Lung (tissue), 12 donors: ENCODE measurements at regions not wholly inside any gene's neighbourhood (a gene's known extent, or its start where the extent isn't known, plus 50 kb on each side); places are given as distances from the start of the nearest gene placed in this dataset. TPM values are rescaled to one million over a fixed set of nuclear protein-coding genes. Genes with fewer than 3 reads are reported as not detected.

Experiments
- ATAC-seq: fragments of 200-7000 bp; cut with Tn5 transposase; one replicate; pipeline ENCODE4 v1.9.1; 2020; ENCODE audit warnings: moderate number of reproducible peaks; ENCODE audit not compliant: insufficient read depth, low FRiP score
- DNase-seq, 3 donors: peaks; one replicate each; pipeline ENCODE4 v3.0.0-alpha.2; 2013 to 2017
- H3K27ac ChIP-seq, 2 donors: one replicate each; pipeline ENCODE4 v1.5.1; 2013; ENCODE audit warnings: mild to moderate bottlenecking in 2 of 2, moderate library complexity in 2 of 2, control low read depth in 1 of 2, inconsistent platforms in 1 of 2, low read depth in 1 of 2, low read length in 1 of 2
- H3K27me3 ChIP-seq, 3 donors: one replicate each; pipeline ENCODE4 v1.5.1; 2013; ENCODE audit warnings: low read length in 2 of 3; ENCODE audit not compliant: control insufficient read depth in 3 of 3, insufficient read depth in 3 of 3
- H3K36me3 ChIP-seq, 4 donors: one replicate each; pipeline ENCODE4 v1.5.1; 2013; ENCODE audit warnings: low read length in 4 of 4, mild to moderate bottlenecking in 1 of 4, moderate library complexity in 1 of 4; ENCODE audit not compliant: control insufficient read depth in 4 of 4, insufficient read depth in 4 of 4
- H3K4me1 ChIP-seq, 5 donors: one replicate each; pipeline ENCODE4 v1.5.1; 2013; ENCODE audit warnings: low read length in 5 of 5, mild to moderate bottlenecking in 2 of 5, moderate library complexity in 1 of 5; ENCODE audit not compliant: control insufficient read depth in 5 of 5, insufficient read depth in 5 of 5
- H3K4me3 ChIP-seq: one replicate; pipeline ENCODE4 v1.5.1; 2013; ENCODE audit warnings: mild to moderate bottlenecking, control low read depth, moderate library complexity
- H3K9ac ChIP-seq, 2 donors: one replicate each; pipeline ENCODE4 v1.5.1; 2013; ENCODE audit warnings: low read length in 2 of 2, control low read depth in 1 of 2; ENCODE audit not compliant: insufficient read depth in 1 of 2
- H3K9me3 ChIP-seq, 4 donors: one replicate each; pipeline ENCODE4 v1.5.1; 2013; ENCODE audit warnings: low read length in 3 of 4, mild to moderate bottlenecking in 1 of 4, moderate library complexity in 1 of 4; ENCODE audit not compliant: control insufficient read depth in 4 of 4, insufficient read depth in 3 of 4
- CTCF ChIP-seq: IDR thresholded peaks from 2 replicates; pipeline ENCODE4 v1.5.1; 2012; ENCODE audit warnings: mild to moderate bottlenecking; ENCODE audit errors: control extremely low read depth, extremely low read depth
- WGBS, 2 donors: extraction: QIAGEN DNeasy Blood & Tissue Kit; methylation state at CpG; one replicate each; pipeline ENCODE4 v1.1.7; 2013; 5-methylcytosine and 5-hydroxymethylcytosine counted together
- small RNA-seq: library from RNA; depleted of rRNA; stranded (forward); fragments of <200 nt; gene quantifications from one replicate; pipeline ENCODE3, GENCODE V24; 2014; ENCODE audit warnings: low replicate concordance
- donor health status: control.
- donor health status: control.
- donor health status: Bipolar disorder and iron deficiency.
- donor health status: healthy.
- donor health status: DM: yes; HTN: yes; CAD: no.

DNA sequence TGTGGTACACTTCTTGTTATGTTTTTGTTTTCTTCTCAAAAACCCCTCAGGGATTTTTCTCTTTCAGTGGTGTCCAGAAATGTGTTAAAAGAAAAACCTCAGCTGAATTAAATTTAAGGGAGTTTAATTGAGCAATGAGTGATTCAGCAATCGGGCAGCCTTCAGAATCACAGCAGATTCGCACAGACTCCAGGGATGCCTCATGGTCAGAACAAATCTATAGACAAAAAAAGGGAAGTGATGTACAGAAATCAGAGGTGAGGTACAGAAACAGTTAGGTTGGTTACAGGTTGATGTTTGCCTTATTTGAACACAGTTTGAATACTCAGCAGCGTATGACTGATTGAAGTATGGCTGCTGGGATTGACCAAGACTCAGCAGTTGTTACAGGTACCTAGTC is 86.2 kb downstream of the TLR5 start:
- Histone ChIP-seq H3K27me3 (no peaks in the 10 kb centered on the region), H3K36me3 (no peaks in the 10 kb centered on the region), H3K9me3 (peaks cover 0 to 3% (median 0%) of the 10 kb centered on the region in 4 donors), H3K4me1 (peaks cover 0 to 2% (median 0%) of the 10 kb centered on the region in 5 donors), H3K4me3 (no peak overlapping the region), H3K27ac (no peak overlapping the region), H3K9ac (no peak overlapping the region)
- 82 to 93% methylated on average over 3 of the region's 3 CpGs for WGBS, 2 donors
- ATAC-seq (no peak), DNase-seq (no peak)
- no peak for TF ChIP-seq CTCF

- Histone ChIP-seq H3K36me3 (no peaks in the 10 kb centered on the region), H3K9me3 (peaks cover 0 to 3% (median 0%) of the 10 kb centered on the region in 4 donors), H3K27me3 (no peaks in the 10 kb centered on the region), H3K4me1 (no peaks in the 10 kb centered on the region), H3K27ac (no peak overlapping the region), H3K4me3 (no peak overlapping the region), H3K9ac (no peak overlapping the region)
- ATAC-seq (no peak), DNase-seq (no peak)
- no peak for TF ChIP-seq CTCF
- 95 to 97% methylated on average over 4 of the region's 4 CpGs for WGBS, 2 donors
These were observed 85.4 kb downstream of the TLR5 start for GRCh38 chr1:223057569-223058093.

Small RNAs in the stretch of these regions (small RNA-seq; reads per million reads assigned to genes)
- gene NDUFB1P2 = not detected
